Rectal smooth muscle tissue (tissue), 1 donor: ENCODE measurements at regions not wholly inside any gene's neighbourhood (a gene's known extent, or its start where the extent isn't known, plus 50 kb on each side); places are given as distances from the start of the nearest gene placed in this dataset.
"Not testable (repeated sequence)": the region's sequence is repeated elsewhere in the genome, so short reads cannot be mapped to it uniquely, and the experiment has no call there.

Experiments
- H3K27ac ChIP-seq: one replicate; pipeline ENCODE4 v1.7.0; 2013; ENCODE audit warnings: low read depth, low read length, inconsistent platforms
- H3K27me3 ChIP-seq: one replicate; pipeline ENCODE4 v1.7.0; 2013; ENCODE audit warnings: low read length; ENCODE audit not compliant: control insufficient read depth, insufficient read depth
- H3K36me3 ChIP-seq: one replicate; pipeline ENCODE4 v1.7.0; 2013; ENCODE audit warnings: low read length; ENCODE audit not compliant: control insufficient read depth, insufficient read depth
- H3K4me1 ChIP-seq: one replicate; pipeline ENCODE4 v1.7.0; 2013; ENCODE audit warnings: low read length; ENCODE audit not compliant: control insufficient read depth, insufficient read depth
- H3K4me3 ChIP-seq: one replicate; pipeline ENCODE4 v1.7.0; 2013; ENCODE audit warnings: low read length
- H3K9ac ChIP-seq: one replicate; pipeline ENCODE4 v1.7.0; 2013; ENCODE audit warnings: low read length

GRCh38 chr2:238525990-238526389 is 99.3 kb downstream of the ASB1 start:
- Histone ChIP-seq H3K27me3 (no peaks in the 10 kb centered on the region), H3K27ac (no peak overlapping the region), H3K4me3 (no peak overlapping the region), H3K9ac (no peak overlapping the region), H3K36me3 (no peaks in the 10 kb centered on the region), H3K4me1 (peaks cover 10% of the 10 kb centered on the region)

- no peaks in the 10 kb centered on the region for H3K27me3 ChIP-seq
- peaks cover 10% of the 10 kb centered on the region for H3K4me1 ChIP-seq
- H3K27ac ChIP-seq = no peak overlapping the region
- no peak overlapping the region for H3K4me3 ChIP-seq
- no peaks in the 10 kb centered on the region for H3K36me3 ChIP-seq
- no peak overlapping the region for H3K9ac ChIP-seq
These were observed 100.8 kb downstream of the ASB1 start for GRCh38 chr2:238527565-238527964.

GRCh38 chr2:238528953-238529781 is 102.4 kb downstream of the ASB1 start:
- H3K27ac ChIP-seq = no peak overlapping the region
- H3K9ac ChIP-seq = no peak overlapping the region
- no peaks in the 10 kb centered on the region for H3K36me3 ChIP-seq
- no peak overlapping the region for H3K4me3 ChIP-seq
- no peaks in the 10 kb centered on the region for H3K4me1 ChIP-seq
- no peaks in the 10 kb centered on the region for H3K27me3 ChIP-seq

GRCh38 chr2:238531017-238531645 is 104.4 kb downstream of the ASB1 start:
- not testable (repeated sequence) for H3K27ac ChIP-seq, H3K36me3 ChIP-seq, H3K4me3 ChIP-seq

GRCh38 chr2:238543732-238544131 is 117.0 kb downstream of the ASB1 start:
- not testable (repeated sequence) for H3K27me3 ChIP-seq, H3K4me3 ChIP-seq, H3K36me3 ChIP-seq, H3K9ac ChIP-seq, H3K4me1 ChIP-seq, H3K27ac ChIP-seq

More at GRCh38 chr2:238531017-238531645, 104.4 kb downstream of the ASB1 start:
- H3K4me1 ChIP-seq, H3K9ac ChIP-seq, H3K27me3 ChIP-seq: not testable (repeated sequence)

- Histone ChIP-seq H3K27me3 (no peaks in the 10 kb centered on the region), H3K4me3 (no peak overlapping the region), H3K36me3 (no peaks in the 10 kb centered on the region), H3K9ac (no peak overlapping the region), H3K27ac (no peak overlapping the region), H3K4me1 (no peaks in the 10 kb centered on the region)
These were observed 122.3 kb downstream of the ASB1 start for GRCh38 chr2:238548902-238549462.

GRCh38 chr2:238549866-238550265 is 123.1 kb downstream of the ASB1 start:
- Histone ChIP-seq H3K27me3 (no peaks in the 10 kb centered on the region), H3K4me3 (no peak overlapping the region), H3K9ac (no peak overlapping the region), H3K4me1 (no peaks in the 10 kb centered on the region), H3K27ac (no peak overlapping the region), H3K36me3 (no peaks in the 10 kb centered on the region)

GRCh38 chr2:238551091-238551490 is 124.4 kb downstream of the ASB1 start:
- no peaks in the 10 kb centered on the region for H3K36me3 ChIP-seq
- H3K27me3 ChIP-seq = no peaks in the 10 kb centered on the region
- no peak overlapping the region for H3K27ac ChIP-seq
- no peak overlapping the region for H3K4me3 ChIP-seq
- no peaks in the 10 kb centered on the region for H3K4me1 ChIP-seq
- no peak overlapping the region for H3K9ac ChIP-seq

- H3K36me3 ChIP-seq = no peaks in the 10 kb centered on the region
- no peaks in the 10 kb centered on the region for H3K4me1 ChIP-seq
- H3K27me3 ChIP-seq = no peaks in the 10 kb centered on the region
- no peak overlapping the region for H3K9ac ChIP-seq
- H3K4me3 ChIP-seq = no peak overlapping the region
- no peak overlapping the region for H3K27ac ChIP-seq
These were observed 125.5 kb downstream of the ASB1 start for GRCh38 chr2:238552226-238552625.

- Histone ChIP-seq H3K27ac (no peak overlapping the region), H3K4me1 (no peaks in the 10 kb centered on the region), H3K9ac (no peak overlapping the region), H3K27me3 (no peaks in the 10 kb centered on the region), H3K4me3 (no peak overlapping the region), H3K36me3 (no peaks in the 10 kb centered on the region)
These were observed 126.4 kb downstream of the ASB1 start for GRCh38 chr2:238553159-238553558.

GRCh38 chr2:238554468-238555315 is 128.0 kb downstream of the ASB1 start:
- Histone ChIP-seq H3K27me3 (no peaks in the 10 kb centered on the region), H3K36me3 (no peaks in the 10 kb centered on the region), H3K4me3 (no peak overlapping the region), H3K9ac (no peak overlapping the region), H3K27ac (no peak overlapping the region), H3K4me1 (no peaks in the 10 kb centered on the region)
